ENCODE measurements at regions not wholly inside any gene's neighbourhood (a gene's known extent, or its start where the extent isn't known, plus 50 kb on each side); places are given as distances from the start of the nearest gene placed in this dataset.

DNA sequence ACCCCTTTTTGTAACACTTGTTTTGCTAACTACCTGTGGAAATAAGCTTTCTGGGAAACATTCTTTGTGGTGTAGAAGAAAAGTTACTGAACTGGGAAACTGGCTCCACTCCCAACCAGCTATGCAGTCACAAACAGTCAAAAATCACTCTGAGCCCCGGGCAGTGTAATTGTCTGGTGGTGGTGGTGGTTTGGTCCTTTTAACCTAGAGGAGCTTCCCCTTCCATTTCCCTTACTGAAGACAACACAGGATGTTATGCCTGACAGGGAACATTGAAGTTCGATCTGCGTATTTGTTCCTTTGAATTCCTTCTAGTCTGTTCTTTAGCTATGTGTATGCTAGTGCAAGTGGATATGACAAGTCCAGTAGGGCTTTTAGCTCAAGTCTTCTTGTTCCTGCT is 56.8 kb upstream of the TBCA start:
- POLR2A ChIA-PET: interaction anchor here (0.7 kb wide), 1 partner anchor 17 kb away, joined by 3 read pairs; no protein-coding TSS in a partner anchor
- no peak for FAIRE-seq
- intact Hi-C loops (cut with micrococcal nuclease): no loop called here

More for the DNA sequence above, 56.8 kb upstream of the TBCA start:
- no peaks in the 10 kb centered on the region for H3K9me1 ChIP-seq (ENCODE audit: control insufficient read depth, insufficient read depth, low read length)
- H3K4me2 ChIP-seq (ENCODE audit: insufficient read depth, low read length): no peak overlapping the region
- DNase-seq (ENCODE audit: extremely low read depth in 1 of 4, low spot score in 3 of 4): no peak
- H3K9ac ChIP-seq (ENCODE audit: insufficient read depth in 1 of 2, low read depth in 2 of 2, low read length in 2 of 2): no peak overlapping the region
- no peak overlapping the region for H3K4me3 ChIP-seq
- H3K27me3 ChIP-seq (ENCODE audit: control insufficient read depth in 2 of 2, insufficient read depth in 2 of 2, low read length in 2 of 2): peaks cover 9 to 22% of the 10 kb centered on the region in 2 experiments; a peak in 4 of 5 replicates
- H3K9me3 ChIP-seq (replicated peaks; ENCODE audit: control insufficient read depth, insufficient read depth, low read depth, low read length): no peaks in the 10 kb centered on the region
- no peak overlapping the region for H3K27ac ChIP-seq (ENCODE audit: extremely low read depth, low read depth, low read length)
- in situ Hi-C loops (cut with MboI): no loop called here
- H2AFZ ChIP-seq (ENCODE audit: low read depth, low read length): no peak overlapping the region
- no peaks in the 10 kb centered on the region for H4K20me1 ChIP-seq (replicated peaks; ENCODE audit: control insufficient read depth, insufficient read depth, low read length)
- no peak for ATAC-seq
- BruUV-seq (replicated peaks): no TSS peak
- no peak for TF ChIP-seq PCBP2 (IDR thresholded peaks at IDR 0.05; ENCODE audit: low read depth, low read length, poor library complexity, severe bottlenecking)
- no peak for TF ChIP-seq TAF9B (IDR thresholded peaks at IDR 0.05; ENCODE audit: partially characterized antibody)
- no peak for TF ChIP-seq HMG20B (CRISPR knock-in tag; IDR thresholded peaks at IDR 0.05)
- TF ChIP-seq ZNF75A (CRISPR knock-in tag; IDR thresholded peaks at IDR 0.05): no peak
- no peak for TF ChIP-seq FOXA1 (IDR thresholded peaks at IDR 0.05; ENCODE audit: borderline replicate concordance)
- TF ChIP-seq ZNF239 (CRISPR knock-in tag; IDR thresholded peaks at IDR 0.05): no peak
- TF ChIP-seq, protein P1, sequence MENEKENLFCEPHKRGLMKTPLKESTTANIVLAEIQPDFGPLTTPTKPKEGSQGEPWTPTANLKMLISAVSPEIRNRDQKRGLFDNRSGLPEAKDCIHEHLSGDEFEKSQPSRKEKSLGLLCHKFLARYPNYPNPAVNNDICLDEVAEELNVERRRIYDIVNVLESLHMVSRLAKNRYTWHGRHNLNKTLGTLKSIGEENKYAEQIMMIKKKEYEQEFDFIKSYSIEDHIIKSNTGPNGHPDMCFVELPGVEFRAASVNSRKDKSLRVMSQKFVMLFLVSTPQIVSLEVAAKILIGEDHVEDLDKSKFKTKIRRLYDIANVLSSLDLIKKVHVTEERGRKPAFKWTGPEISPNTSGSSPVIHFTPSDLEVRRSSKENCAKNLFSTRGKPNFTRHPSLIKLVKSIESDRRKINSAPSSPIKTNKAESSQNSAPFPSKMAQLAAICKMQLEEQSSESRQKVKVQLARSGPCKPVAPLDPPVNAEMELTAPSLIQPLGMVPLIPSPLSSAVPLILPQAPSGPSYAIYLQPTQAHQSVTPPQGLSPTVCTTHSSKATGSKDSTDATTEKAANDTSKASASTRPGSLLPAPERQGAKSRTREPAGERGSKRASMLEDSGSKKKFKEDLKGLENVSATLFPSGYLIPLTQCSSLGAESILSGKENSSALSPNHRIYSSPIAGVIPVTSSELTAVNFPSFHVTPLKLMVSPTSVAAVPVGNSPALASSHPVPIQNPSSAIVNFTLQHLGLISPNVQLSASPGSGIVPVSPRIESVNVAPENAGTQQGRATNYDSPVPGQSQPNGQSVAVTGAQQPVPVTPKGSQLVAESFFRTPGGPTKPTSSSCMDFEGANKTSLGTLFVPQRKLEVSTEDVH (IDR thresholded peaks at IDR 0.05; ENCODE audit: low read depth, partially characterized antibody): no peak
- TF ChIP-seq MECOM (CRISPR knock-in tag; IDR thresholded peaks at IDR 0.05): no peak
- TF ChIP-seq, protein P2, sequence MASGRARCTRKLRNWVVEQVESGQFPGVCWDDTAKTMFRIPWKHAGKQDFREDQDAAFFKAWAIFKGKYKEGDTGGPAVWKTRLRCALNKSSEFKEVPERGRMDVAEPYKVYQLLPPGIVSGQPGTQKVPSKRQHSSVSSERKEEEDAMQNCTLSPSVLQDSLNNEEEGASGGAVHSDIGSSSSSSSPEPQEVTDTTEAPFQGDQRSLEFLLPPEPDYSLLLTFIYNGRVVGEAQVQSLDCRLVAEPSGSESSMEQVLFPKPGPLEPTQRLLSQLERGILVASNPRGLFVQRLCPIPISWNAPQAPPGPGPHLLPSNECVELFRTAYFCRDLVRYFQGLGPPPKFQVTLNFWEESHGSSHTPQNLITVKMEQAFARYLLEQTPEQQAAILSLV (tag; IDR thresholded peaks at IDR 0.05): no peak
- CTCF ChIA-PET (ENCODE audit: low intra/inter-chr PET ratio): no interaction called here
- no peaks in the 10 kb centered on the region for H3K36me3 ChIP-seq (ENCODE audit: control insufficient read depth, insufficient read depth, low read length)
- no peaks in the 10 kb centered on the region for H3K4me1 ChIP-seq (replicated peaks in 1 of 2; ENCODE audit: control insufficient read depth in 2 of 2, insufficient read depth in 2 of 2, low read length in 2 of 2)
- WGBS (ENCODE audit: insufficient coverage, low coverage, missing lambda C conversion rate): 0% methylated on average over 3 of the region's 3 CpGs
- no peaks in the 10 kb centered on the region for H3K79me2 ChIP-seq (ENCODE audit: control insufficient read depth, insufficient read depth, low read length)
